RWPE2 (cell line): ENCODE measurements at regions not wholly inside any gene's neighbourhood (a gene's known extent, or its start where the extent isn't known, plus 50 kb on each side); places are given as distances from the start of the nearest gene placed in this dataset.

Source experiments
- ATAC-seq: fragments of 200-7000 bp; cut with Tn5 transposase; 3 replicates; pipeline ENCODE4 v1.9.1; 2021; ENCODE audit warnings: low read depth
- DNase-seq: peaks from one replicate; pipeline ENCODE4 v3.0.0-alpha.2; 2020; ENCODE audit warnings: low spot score
- H3K27ac ChIP-seq: fragments of 450-650 bp; 2 replicates; pipeline ENCODE4 v1.5.1; 2017; ENCODE audit warnings: mild to moderate bottlenecking; ENCODE audit not compliant: poor library complexity, severe bottlenecking
- H3K27me3 ChIP-seq: fragments of 250-450 bp; sonication (Bioruptor Pico); 2 replicates; pipeline ENCODE4 v1.5.1; 2021; ENCODE audit warnings: mild to moderate bottlenecking, moderate library complexity; ENCODE audit not compliant: insufficient read depth, poor library complexity, severe bottlenecking
- H3K36me3 ChIP-seq: fragments of 250-450 bp; sonication (Bioruptor Pico); 2 replicates; pipeline ENCODE4 v1.5.1; 2020; ENCODE audit warnings: low read depth, mild to moderate bottlenecking, moderate library complexity
- H3K4me1 ChIP-seq: fragments of 250-450 bp; sonication (Bioruptor Pico); 2 replicates; pipeline ENCODE4 v1.5.1; 2021; ENCODE audit warnings: mild to moderate bottlenecking, moderate library complexity; ENCODE audit not compliant: insufficient read depth, poor library complexity, severe bottlenecking
- H3K4me3 ChIP-seq: fragments of 250-450 bp; sonication (Bioruptor Pico); 2 replicates; pipeline ENCODE4 v1.5.1; 2021; ENCODE audit warnings: mild to moderate bottlenecking, moderate library complexity; ENCODE audit not compliant: severe bottlenecking
- H3K9me3 ChIP-seq: fragments of 250-450 bp; sonication (Bioruptor Pico); 2 replicates; pipeline ENCODE4 v1.5.1; 2021; ENCODE audit warnings: mild to moderate bottlenecking, moderate library complexity; ENCODE audit not compliant: severe bottlenecking
- CTCF ChIP-seq: fragments of 450-650 bp; IDR thresholded peaks from one replicate; pipeline ENCODE4 v1.5.1; 2017; ENCODE audit warnings: mild to moderate bottlenecking, moderate library complexity; ENCODE audit not compliant: poor library complexity, severe bottlenecking

GRCh38 chr16:60110531-60110930 lies 1376.4 kb upstream of the GOT2 start:
- no peak for TF ChIP-seq CTCF
- ATAC-seq (no peak), DNase-seq (no peak)
- H3K27ac ChIP-seq = no peak overlapping the region
- H3K27me3 ChIP-seq = peaks cover 11% of the 10 kb centered on the region
- no peak overlapping the region for H3K4me3 ChIP-seq
- H3K9me3 ChIP-seq = no peaks in the 10 kb centered on the region
- H3K4me1 ChIP-seq = peaks cover 3% of the 10 kb centered on the region
- no peaks in the 10 kb centered on the region for H3K36me3 ChIP-seq

GRCh38 chr16:60107871-60108270 lies 1373.8 kb upstream of the GOT2 start:
- DNase-seq (no peak), ATAC-seq (no peak)
- no peak overlapping the region for H3K27ac ChIP-seq
- H3K27me3 ChIP-seq = peaks cover 5% of the 10 kb centered on the region
- TF ChIP-seq CTCF = no peak
- no peaks in the 10 kb centered on the region for H3K36me3 ChIP-seq
- H3K9me3 ChIP-seq = no peaks in the 10 kb centered on the region
- no peaks in the 10 kb centered on the region for H3K4me1 ChIP-seq
- H3K4me3 ChIP-seq = no peak overlapping the region

- Histone ChIP-seq H3K36me3 (no peaks in the 10 kb centered on the region), H3K4me3 (no peak overlapping the region), H3K27ac (no peak overlapping the region), H3K27me3 (peaks cover 5% of the 10 kb centered on the region), H3K4me1 (no peaks in the 10 kb centered on the region), H3K9me3 (no peaks in the 10 kb centered on the region)
- ATAC-seq (no peak), DNase-seq (no peak)
- no peak for TF ChIP-seq CTCF
Measured at GRCh38 chr16:60107437-60107836, 1373.3 kb upstream of the GOT2 start.

GRCh38 chr16:60100371-60100770 lies 1366.3 kb upstream of the GOT2 start:
- no peak for ATAC-seq

More at GRCh38 chr16:60100371-60100770, 1366.3 kb upstream of the GOT2 start:
- H3K9me3 ChIP-seq = no peaks in the 10 kb centered on the region
- TF ChIP-seq CTCF = no peak
- H3K36me3 ChIP-seq = no peaks in the 10 kb centered on the region
- H3K27ac ChIP-seq = no peak overlapping the region
- H3K27me3 ChIP-seq = no peaks in the 10 kb centered on the region
- H3K4me1 ChIP-seq = no peaks in the 10 kb centered on the region
- no peak overlapping the region for H3K4me3 ChIP-seq
- no peak for DNase-seq
